Neural cell (in vitro differentiated cells): ENCODE measurements at regions not wholly inside any gene's neighbourhood (a gene's known extent, or its start where the extent isn't known, plus 50 kb on each side); places are given as distances from the start of the nearest gene placed in this dataset.

ENCODE experiments used
- H2AFZ ChIP-seq: fragments of 200-600, 300-800 bp; sonication (generic), shearing (Covaris generic); 2 replicates; pipeline ENCODE4 v1.6.0; 2014; ENCODE audit warnings: low read depth, mild to moderate bottlenecking, antibody characterized with exemption, low read length, moderate library complexity
- H3F3A ChIP-seq: fragments of 200-600 bp; shearing (Covaris generic); 2 replicates; pipeline ENCODE4 v1.6.1; 2016; ENCODE audit warnings: mild to moderate bottlenecking, moderate library complexity, mixed read lengths, antibody characterized with exemption, low read length; ENCODE audit not compliant: insufficient read depth, poor library complexity, severe bottlenecking
- H3K27ac ChIP-seq: fragments of 200-600, 300-800 bp; sonication (generic), shearing (Covaris generic); 2 replicates; pipeline ENCODE4 v1.5.1; 2014; ENCODE audit warnings: mild to moderate bottlenecking, low read length, moderate library complexity
- H3K27me3 ChIP-seq: fragments of 300-800, 200-600 bp; sonication (generic), shearing (Covaris generic); 2 replicates; pipeline ENCODE4 v1.6.0; 2014; ENCODE audit warnings: mild to moderate bottlenecking, low read depth, low read length, moderate library complexity; ENCODE audit not compliant: insufficient read depth
- H3K36me3 ChIP-seq: fragments of 300-800, 200-600 bp; sonication (generic), shearing (Covaris generic); 2 replicates; pipeline ENCODE4 v1.5.1; 2014; ENCODE audit warnings: mild to moderate bottlenecking, antibody characterized with exemption, low read length, moderate library complexity; ENCODE audit not compliant: insufficient read depth
- H3K4me2 ChIP-seq: fragments of 300-800, 200-600 bp; sonication (generic), shearing (Covaris generic); 2 replicates; pipeline ENCODE4 v1.6.0; 2014; ENCODE audit warnings: mild to moderate bottlenecking, low read length
- H3K4me3 ChIP-seq: fragments of 300-800, 200-600 bp; sonication (generic), shearing (Covaris generic); 2 replicates; pipeline ENCODE4 v1.5.1; 2014; ENCODE audit warnings: mild to moderate bottlenecking, low read length, moderate library complexity
- H3K79me2 ChIP-seq: fragments of 200-600 bp; shearing (Covaris generic); replicated peaks from 2 replicates; pipeline ENCODE4 v1.6.0; 2014; ENCODE audit warnings: mild to moderate bottlenecking, low read length, moderate library complexity; ENCODE audit not compliant: insufficient read depth
- H3K9ac ChIP-seq: fragments of 300-800, 200-600 bp; sonication (generic), shearing (Covaris generic); 2 replicates; pipeline ENCODE4 v1.6.1; 2016; ENCODE audit warnings: mild to moderate bottlenecking, low read length, mixed read lengths
- H3K9me2 ChIP-seq: fragments of 200-600 bp; shearing (Covaris generic); 2 replicates; pipeline ENCODE4 v1.6.1; 2016; ENCODE audit warnings: mild to moderate bottlenecking, low read length, mixed read lengths; ENCODE audit not compliant: insufficient read depth
- H3K9me3 ChIP-seq: fragments of 200-600, 300-800 bp; sonication (generic), shearing (Covaris generic); 2 replicates; pipeline ENCODE4 v1.6.1; 2016; ENCODE audit warnings: mild to moderate bottlenecking, mixed run types, low read length, moderate library complexity, mixed read lengths
- H4K20me1 ChIP-seq: fragments of 200-600 bp; shearing (Covaris generic); 2 replicates; pipeline ENCODE4 v1.6.1; 2016; ENCODE audit warnings: mild to moderate bottlenecking, mixed run types; ENCODE audit not compliant: insufficient read depth
- CTCF ChIP-seq: fragments of 450-650 bp; IDR thresholded peaks from 2 replicates; pipeline ENCODE4 v1.5.1; 2014; ENCODE audit warnings: antibody characterized with exemption, mild to moderate bottlenecking, moderate library complexity; ENCODE audit not compliant: poor library complexity, severe bottlenecking
- EP300 ChIP-seq: fragments of 450-650 bp; conservative IDR thresholded peaks from 2 replicates; pipeline ENCODE4 v1.6.1; 2014; ENCODE audit warnings: antibody characterized with exemption, mild to moderate bottlenecking, moderate library complexity; ENCODE audit not compliant: poor library complexity, severe bottlenecking
- EZH2 ChIP-seq: fragments of 200-600, 300-800 bp; shearing (Covaris generic), sonication (generic); IDR thresholded peaks from 2 replicates; pipeline ENCODE4 v1.6.1; 2014; ENCODE audit warnings: antibody characterized with exemption, low read length, borderline replicate concordance, mild to moderate bottlenecking; ENCODE audit not compliant: insufficient read depth, poor library complexity, severe bottlenecking
- MXI1 ChIP-seq: fragments of 450-650 bp; conservative IDR thresholded peaks from 2 replicates; pipeline ENCODE4 v1.6.1; 2014; ENCODE audit warnings: antibody characterized with exemption, mild to moderate bottlenecking; ENCODE audit not compliant: poor library complexity, severe bottlenecking
- POLR2AphosphoS5 ChIP-seq: IDR thresholded peaks from 2 replicates; pipeline ENCODE4 v1.6.1; 2012
- RAD21 ChIP-seq: fragments of 450-650 bp; conservative IDR thresholded peaks from 2 replicates; pipeline ENCODE4 v1.6.1; 2014; ENCODE audit warnings: antibody characterized with exemption, mild to moderate bottlenecking, moderate library complexity
- REST ChIP-seq: IDR thresholded peaks from 2 replicates; pipeline ENCODE4 v1.6.1; 2012; ENCODE audit warnings: borderline replicate concordance
- SMC3 ChIP-seq: fragments of 450-650 bp; conservative IDR thresholded peaks from 2 replicates; pipeline ENCODE4 v1.6.1; 2014; ENCODE audit warnings: antibody characterized with exemption, mild to moderate bottlenecking, moderate library complexity; ENCODE audit not compliant: poor library complexity
- TAF1 ChIP-seq: IDR thresholded peaks from 2 replicates; pipeline ENCODE4 v1.6.1; 2012; ENCODE audit warnings: low read depth

DNA sequence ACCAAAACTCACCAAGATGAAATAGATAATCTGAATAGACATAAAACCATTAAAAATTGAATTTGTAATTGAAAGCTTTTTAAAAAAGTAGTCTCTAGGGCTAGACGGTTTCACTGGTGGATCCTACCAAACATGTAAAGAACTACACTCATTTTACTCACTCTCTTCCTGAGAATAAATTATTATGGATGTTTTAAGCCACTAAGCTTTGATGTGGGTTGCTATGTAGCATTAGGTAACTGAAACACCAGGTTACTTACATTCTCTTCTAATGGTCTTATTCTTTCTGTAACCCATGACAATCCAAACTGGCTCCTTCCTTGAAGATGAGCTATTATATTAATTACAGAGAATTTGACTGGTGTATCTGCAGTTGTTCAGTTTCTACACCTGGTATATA, 385.1 kb downstream of the PPP1R2C start:
- H4K20me1 ChIP-seq: no peaks in the 10 kb centered on the region
- no peak overlapping the region for H3K27ac ChIP-seq
- no peak overlapping the region for H3K4me2 ChIP-seq
- TF ChIP-seq RAD21: no peak
- no peak for TF ChIP-seq EP300
- no peak for TF ChIP-seq SMC3
- no peak for TF ChIP-seq POLR2AphosphoS5
- TF ChIP-seq EZH2: no peak
- TF ChIP-seq MXI1: no peak
- no peak for TF ChIP-seq REST
- TF ChIP-seq TAF1: no peak
- no peaks in the 10 kb centered on the region for H3K36me3 ChIP-seq
- no peaks in the 10 kb centered on the region for H3F3A ChIP-seq
- no peaks in the 10 kb centered on the region for H3K27me3 ChIP-seq
- H2AFZ ChIP-seq: no peak overlapping the region
- H3K4me3 ChIP-seq: no peak overlapping the region
- no peak overlapping the region for H3K9ac ChIP-seq
- no peaks in the 10 kb centered on the region for H3K9me2 ChIP-seq
- no peaks in the 10 kb centered on the region for H3K79me2 ChIP-seq
- H3K9me3 ChIP-seq: no peaks in the 10 kb centered on the region

DNA sequence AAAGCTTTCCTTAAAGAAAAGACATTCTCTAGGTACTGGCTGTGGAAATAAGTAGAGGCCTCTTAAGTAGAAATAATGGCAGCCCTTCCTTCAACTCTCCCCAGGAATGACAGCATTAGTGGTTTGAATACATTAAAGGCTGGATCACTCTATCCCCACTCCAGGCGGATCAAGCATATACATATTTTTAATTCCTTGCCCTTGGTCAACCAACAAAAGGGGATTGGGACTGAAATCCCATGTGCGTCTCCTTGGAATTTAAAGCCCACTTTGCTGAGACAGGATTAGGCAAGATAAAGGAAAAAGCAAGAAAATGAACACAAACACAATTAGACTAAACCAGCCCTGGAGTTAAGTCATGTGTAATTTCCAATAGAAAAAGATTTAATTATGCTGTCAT, 391.3 kb downstream of the PPP1R2C start:
- no peak overlapping the region for H3K9ac ChIP-seq
- no peak for TF ChIP-seq POLR2AphosphoS5
- TF ChIP-seq REST: no peak
- no peak for TF ChIP-seq TAF1
- no peak for TF ChIP-seq CTCF
- H3K79me2 ChIP-seq: no peaks in the 10 kb centered on the region
- no peak overlapping the region for H3K27ac ChIP-seq
- no peak overlapping the region for H2AFZ ChIP-seq
- no peaks in the 10 kb centered on the region for H3K9me2 ChIP-seq
- H3K4me2 ChIP-seq: no peak overlapping the region
- no peaks in the 10 kb centered on the region for H3K36me3 ChIP-seq
- H3K27me3 ChIP-seq: no peaks in the 10 kb centered on the region
- H3K4me3 ChIP-seq: no peak overlapping the region
- H4K20me1 ChIP-seq: no peaks in the 10 kb centered on the region
- H3F3A ChIP-seq: no peaks in the 10 kb centered on the region
- H3K9me3 ChIP-seq: no peaks in the 10 kb centered on the region
